ENCODE measurements at regions not wholly inside any gene's neighbourhood (a gene's known extent, or its start where the extent isn't known, plus 50 kb on each side); places are given as distances from the start of the nearest gene placed in this dataset.

DNA sequence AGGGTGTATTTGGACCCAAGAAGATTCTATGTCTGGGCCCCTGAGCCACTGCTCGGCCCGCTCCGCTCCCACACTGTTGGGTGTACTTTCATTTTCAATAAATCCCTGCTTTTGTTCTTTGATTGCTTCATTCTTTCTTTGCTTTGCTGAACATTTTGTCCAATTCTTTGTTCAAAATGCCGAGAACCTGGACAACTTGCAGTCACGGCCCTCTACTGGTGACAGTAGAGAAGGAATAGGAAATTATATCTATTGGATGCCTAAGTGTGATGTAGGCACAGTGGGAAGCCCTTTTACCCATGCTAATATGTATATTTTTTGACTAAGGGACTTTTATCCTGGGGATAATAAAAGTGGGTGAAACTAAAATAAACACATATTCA lies 340.8 kb downstream of the LRRC3B start:
- H3K36me3 Mint-ChIP-seq (ENCODE audit: low read depth): no peaks in the 10 kb centered on the region
- DNase-seq (no peak), ATAC-seq (no peak)
- CTCF ChIA-PET: no interaction called here
- H3K9me3 Mint-ChIP-seq: peaks cover 1% of the 10 kb centered on the region
- no peak overlapping the region for H3K4me3 Mint-ChIP-seq
- POLR2A ChIA-PET: no interaction called here
- TF ChIP-seq, protein P1, sequence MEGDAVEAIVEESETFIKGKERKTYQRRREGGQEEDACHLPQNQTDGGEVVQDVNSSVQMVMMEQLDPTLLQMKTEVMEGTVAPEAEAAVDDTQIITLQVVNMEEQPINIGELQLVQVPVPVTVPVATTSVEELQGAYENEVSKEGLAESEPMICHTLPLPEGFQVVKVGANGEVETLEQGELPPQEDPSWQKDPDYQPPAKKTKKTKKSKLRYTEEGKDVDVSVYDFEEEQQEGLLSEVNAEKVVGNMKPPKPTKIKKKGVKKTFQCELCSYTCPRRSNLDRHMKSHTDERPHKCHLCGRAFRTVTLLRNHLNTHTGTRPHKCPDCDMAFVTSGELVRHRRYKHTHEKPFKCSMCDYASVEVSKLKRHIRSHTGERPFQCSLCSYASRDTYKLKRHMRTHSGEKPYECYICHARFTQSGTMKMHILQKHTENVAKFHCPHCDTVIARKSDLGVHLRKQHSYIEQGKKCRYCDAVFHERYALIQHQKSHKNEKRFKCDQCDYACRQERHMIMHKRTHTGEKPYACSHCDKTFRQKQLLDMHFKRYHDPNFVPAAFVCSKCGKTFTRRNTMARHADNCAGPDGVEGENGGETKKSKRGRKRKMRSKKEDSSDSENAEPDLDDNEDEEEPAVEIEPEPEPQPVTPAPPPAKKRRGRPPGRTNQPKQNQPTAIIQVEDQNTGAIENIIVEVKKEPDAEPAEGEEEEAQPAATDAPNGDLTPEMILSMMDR (IDR thresholded peaks at IDR 0.05): no peak
- H3K27me3 Mint-ChIP-seq: no peaks in the 10 kb centered on the region
- H3K4me1 Mint-ChIP-seq (ENCODE audit: low read depth): no peaks in the 10 kb centered on the region
- intact Hi-C loops (cut with micrococcal nuclease): no loop called here
- no peak overlapping the region for H3K27ac Mint-ChIP-seq

- H3K36me3 Mint-ChIP-seq (ENCODE audit: low read depth): no peaks in the 10 kb centered on the region
- no peak for ATAC-seq
- H3K9me3 Mint-ChIP-seq: peaks cover 1% of the 10 kb centered on the region
- ChIA-PET POLR2A (no interaction called here), CTCF (no interaction called here)
- no peaks in the 10 kb centered on the region for H3K4me1 Mint-ChIP-seq (ENCODE audit: low read depth)
- TF ChIP-seq, protein P1 (IDR thresholded peaks at IDR 0.05): no peak
- H3K27ac Mint-ChIP-seq: no peak overlapping the region
- no peak overlapping the region for H3K4me3 Mint-ChIP-seq
- DNase-seq: no peak
- no peaks in the 10 kb centered on the region for H3K27me3 Mint-ChIP-seq
- intact Hi-C loops (cut with micrococcal nuclease): no loop called here
Measured at GRCh38 chr3:26964313-26964712, 341.7 kb downstream of the LRRC3B start.

- DNase-seq: no peak
- CTCF ChIA-PET: no interaction called here
- H3K4me3 Mint-ChIP-seq: no peak overlapping the region
- ATAC-seq: no peak
- H3K27ac Mint-ChIP-seq: no peak overlapping the region
- H3K36me3 Mint-ChIP-seq (ENCODE audit: low read depth): no peaks in the 10 kb centered on the region
- no peaks in the 10 kb centered on the region for H3K4me1 Mint-ChIP-seq (ENCODE audit: low read depth)
- TF ChIP-seq, protein P1 (IDR thresholded peaks at IDR 0.05): no peak
- POLR2A ChIA-PET: no interaction called here
- H3K9me3 Mint-ChIP-seq: peaks cover 1% of the 10 kb centered on the region
- no peaks in the 10 kb centered on the region for H3K27me3 Mint-ChIP-seq
- intact Hi-C loops (cut with micrococcal nuclease): no loop called here
Measured at GRCh38 chr3:26964836-26965235, 342.3 kb downstream of the LRRC3B start.

DNA sequence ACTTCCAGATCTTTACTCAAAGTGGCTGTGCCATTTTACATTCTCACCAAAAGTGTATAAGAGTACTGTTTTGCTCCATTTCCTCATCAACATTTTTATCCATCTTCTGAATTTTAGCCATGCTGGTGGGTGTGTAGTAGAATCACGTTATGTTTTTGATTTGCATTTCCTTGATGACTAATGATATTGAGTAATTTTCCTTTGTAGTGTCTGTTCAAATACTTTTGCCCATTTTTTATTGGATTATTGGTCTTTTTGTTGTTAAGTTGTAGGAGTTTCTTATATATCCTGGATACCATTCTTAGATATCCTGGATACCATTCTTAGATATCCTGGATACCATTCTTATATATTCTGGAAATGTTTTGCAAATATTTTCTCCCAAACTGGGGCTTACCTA lies 344.9 kb downstream of the LRRC3B start:
- peaks cover 1% of the 10 kb centered on the region for H3K9me3 Mint-ChIP-seq
- no peaks in the 10 kb centered on the region for H3K4me1 Mint-ChIP-seq (ENCODE audit: low read depth)
- H3K4me3 Mint-ChIP-seq: no peak overlapping the region
- intact Hi-C loops (cut with micrococcal nuclease): no loop called here
- no peak for ATAC-seq
- POLR2A ChIA-PET: no interaction called here
- DNase-seq: no peak
- H3K27me3 Mint-ChIP-seq: no peaks in the 10 kb centered on the region
- no peak overlapping the region for H3K27ac Mint-ChIP-seq
- no peaks in the 10 kb centered on the region for H3K36me3 Mint-ChIP-seq (ENCODE audit: low read depth)
- CTCF ChIA-PET: no interaction called here
- TF ChIP-seq, protein P1 (IDR thresholded peaks at IDR 0.05): no peak

- H3K4me3 Mint-ChIP-seq: no peak overlapping the region
Measured at GRCh38 chr3:26984416-26985390, 362.1 kb downstream of the LRRC3B start.

More at GRCh38 chr3:26984416-26985390, 362.1 kb downstream of the LRRC3B start:
- no peaks in the 10 kb centered on the region for H3K36me3 Mint-ChIP-seq (ENCODE audit: low read depth)
- H3K4me1 Mint-ChIP-seq (ENCODE audit: low read depth): no peaks in the 10 kb centered on the region
- intact Hi-C loops (cut with micrococcal nuclease): no loop called here
- ATAC-seq (no peak), DNase-seq (no peak)
- TF ChIP-seq, protein P1 (IDR thresholded peaks at IDR 0.05): no peak
- no peak overlapping the region for H3K27ac Mint-ChIP-seq
- no peaks in the 10 kb centered on the region for H3K27me3 Mint-ChIP-seq
- ChIA-PET CTCF (no interaction called here), POLR2A (no interaction called here)
- H3K9me3 Mint-ChIP-seq: no peaks in the 10 kb centered on the region
